ENCODE measurements at regions not wholly inside any gene's neighbourhood (a gene's known extent, or its start where the extent isn't known, plus 50 kb on each side); places are given as distances from the start of the nearest gene placed in this dataset.

GRCh38 chr2:104502901-104503300 lies 351.0 kb upstream of the POU3F3 start:
- no peaks in the 10 kb centered on the region for H3K36me3 ChIP-seq (ENCODE audit: control insufficient read depth, insufficient read depth, low read length)
- H3K27me3 ChIP-seq (ENCODE audit: control insufficient read depth, insufficient read depth, low read length): no peaks in the 10 kb centered on the region
- no peak overlapping the region for H3K4me3 ChIP-seq (ENCODE audit: low read depth, low read length)
- no peak for DNase-seq (ENCODE audit: low read depth)
- TF ChIP-seq CTCF (IDR thresholded peaks at IDR 0.05; ENCODE audit: insufficient read depth, low read length, poor library complexity, severe bottlenecking): no peak

DNA sequence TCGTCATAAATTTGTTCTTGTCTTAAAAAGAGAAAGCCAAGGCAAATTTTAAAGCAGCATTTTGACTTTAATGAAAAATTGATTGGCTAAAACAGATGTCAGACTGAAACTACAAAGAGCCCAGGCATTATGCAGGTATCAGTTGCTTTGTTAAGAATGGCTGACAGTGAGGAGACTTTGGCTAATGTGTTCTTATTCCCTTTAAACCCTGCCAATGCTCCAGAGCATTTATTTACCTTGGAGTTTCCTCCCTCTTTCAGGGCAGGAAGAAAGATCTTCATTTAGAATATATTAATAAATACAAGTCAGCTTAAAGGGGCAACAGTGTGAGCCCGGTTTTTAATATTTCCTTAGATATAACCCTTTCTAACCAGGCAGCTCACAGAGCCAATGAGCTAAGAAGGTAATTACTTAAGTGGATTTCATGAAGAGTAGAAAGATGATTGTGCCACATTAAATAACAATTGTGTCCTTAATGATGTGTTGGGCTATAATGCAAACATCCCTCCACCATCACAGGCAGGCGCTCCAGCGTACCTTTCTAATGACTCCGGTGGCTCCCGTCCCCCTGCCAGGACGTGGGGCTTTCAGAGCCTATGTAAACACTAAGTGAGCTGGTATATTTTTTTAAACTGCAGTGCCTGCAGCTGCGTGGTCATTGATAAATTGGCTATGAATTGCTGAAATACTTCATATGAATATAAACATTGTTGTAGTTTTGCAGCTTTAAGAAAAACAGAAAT lies 349.4 kb upstream of the POU3F3 start:
- no peak overlapping the region for H3K4me3 ChIP-seq (ENCODE audit: low read depth, low read length)
- H3K27me3 ChIP-seq (ENCODE audit: control insufficient read depth, insufficient read depth, low read length): no peaks in the 10 kb centered on the region
- no peaks in the 10 kb centered on the region for H3K36me3 ChIP-seq (ENCODE audit: control insufficient read depth, insufficient read depth, low read length)
- no peak for DNase-seq (ENCODE audit: low read depth)
- TF ChIP-seq CTCF (IDR thresholded peaks at IDR 0.05; ENCODE audit: insufficient read depth, low read length, poor library complexity, severe bottlenecking): no peak

DNA sequence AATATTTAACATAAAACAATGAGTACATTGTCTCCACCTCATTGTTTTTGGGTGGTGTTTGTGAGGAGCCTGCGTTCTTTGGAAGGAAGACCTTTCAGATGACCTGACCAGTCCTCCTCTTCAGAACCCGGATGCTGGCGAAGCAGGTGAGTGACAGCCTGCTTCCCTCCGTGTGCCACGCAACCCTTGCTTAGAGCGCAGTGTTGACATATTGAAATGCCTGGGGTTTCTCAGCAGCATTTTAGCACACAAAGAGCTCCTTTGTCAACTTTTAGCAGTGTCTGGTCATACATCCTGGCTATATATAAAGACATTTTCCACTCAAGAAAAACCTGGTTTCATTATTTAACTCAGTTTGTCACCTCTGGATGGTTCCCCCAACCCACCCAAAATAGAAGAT lies 335.7 kb upstream of the POU3F3 start:
- H3K36me3 ChIP-seq (ENCODE audit: control insufficient read depth, insufficient read depth, low read length): no peaks in the 10 kb centered on the region
- H3K4me3 ChIP-seq (ENCODE audit: low read depth, low read length): no peak overlapping the region
- no peaks in the 10 kb centered on the region for H3K27me3 ChIP-seq (ENCODE audit: control insufficient read depth, insufficient read depth, low read length)
- TF ChIP-seq CTCF (IDR thresholded peaks at IDR 0.05; ENCODE audit: insufficient read depth, low read length, poor library complexity, severe bottlenecking): no peak
- no peak for DNase-seq (ENCODE audit: low read depth)

- H3K4me3 ChIP-seq (ENCODE audit: low read depth, low read length): no peak overlapping the region
- no peaks in the 10 kb centered on the region for H3K36me3 ChIP-seq (ENCODE audit: control insufficient read depth, insufficient read depth, low read length)
- DNase-seq (ENCODE audit: low read depth): no peak
- no peaks in the 10 kb centered on the region for H3K27me3 ChIP-seq (ENCODE audit: control insufficient read depth, insufficient read depth, low read length)
- TF ChIP-seq CTCF (IDR thresholded peaks at IDR 0.05; ENCODE audit: insufficient read depth, low read length, poor library complexity, severe bottlenecking): no peak
Observed at GRCh38 chr2:104521247-104521646, 332.7 kb upstream of the POU3F3 start.

DNA sequence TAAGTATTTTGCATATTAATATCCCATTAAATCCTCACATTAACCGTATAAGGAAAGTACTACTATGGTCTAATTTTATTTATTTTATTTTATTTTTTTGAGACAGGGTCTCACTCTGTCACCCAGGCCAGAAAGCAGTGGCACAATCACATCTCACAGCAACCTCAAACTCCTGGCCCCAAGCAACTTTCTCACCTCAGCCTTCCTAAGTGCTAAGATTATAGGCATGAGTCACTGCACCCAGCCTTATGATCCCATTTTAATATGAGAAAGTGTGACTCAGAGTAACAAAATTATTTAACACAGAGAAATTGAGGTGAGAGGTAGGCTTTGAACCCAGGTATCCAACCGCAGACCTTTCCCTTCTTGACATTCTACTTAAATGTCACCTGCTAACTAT lies 330.0 kb upstream of the POU3F3 start:
- H3K36me3 ChIP-seq (ENCODE audit: control insufficient read depth, insufficient read depth, low read length): no peaks in the 10 kb centered on the region
- TF ChIP-seq CTCF (IDR thresholded peaks at IDR 0.05; ENCODE audit: insufficient read depth, low read length, poor library complexity, severe bottlenecking): no peak
- H3K27me3 ChIP-seq (ENCODE audit: control insufficient read depth, insufficient read depth, low read length): no peaks in the 10 kb centered on the region
- no peak overlapping the region for H3K4me3 ChIP-seq (ENCODE audit: low read depth, low read length)
- no peak for DNase-seq (ENCODE audit: low read depth)

- H3K4me3 ChIP-seq (ENCODE audit: low read depth, low read length): no peak overlapping the region
- TF ChIP-seq CTCF (IDR thresholded peaks at IDR 0.05; ENCODE audit: insufficient read depth, low read length, poor library complexity, severe bottlenecking): no peak
- DNase-seq (ENCODE audit: low read depth): no peak
- H3K36me3 ChIP-seq (ENCODE audit: control insufficient read depth, insufficient read depth, low read length): no peaks in the 10 kb centered on the region
- H3K27me3 ChIP-seq (ENCODE audit: control insufficient read depth, insufficient read depth, low read length): no peaks in the 10 kb centered on the region
Observed at GRCh38 chr2:104528101-104528500, 325.8 kb upstream of the POU3F3 start.
